Stomach (tissue), 8 donors: ENCODE measurements at regions not wholly inside any gene's neighbourhood (a gene's known extent, or its start where the extent isn't known, plus 50 kb on each side); places are given as distances from the start of the nearest gene placed in this dataset.

Experiments used
- DNase-seq, 2 donors: peaks; one replicate each; pipeline versions ENCODE4 v3.0.0 to v3.0.0-alpha.2; 2013 to 2019
- H3K27ac ChIP-seq, 5 donors: fragments of 200-600 bp in 4 of 5; sonication (generic) in 4 of 5; one replicate each; pipeline ENCODE4 v1.5.1; 2013 to 2019; ENCODE audit warnings: mild to moderate bottlenecking in 1 of 5, moderate library complexity in 1 of 5
- H3K27me3 ChIP-seq, 3 donors: fragments of 200-600 bp; sonication (generic); one replicate each; pipeline ENCODE4 v1.5.1; 2017 to 2019; ENCODE audit warnings: mixed run types in 1 of 3
- H3K36me3 ChIP-seq, 4 donors: fragments of 200-600 bp; sonication (generic); 1 replicate in 3 of 4; 2 replicates in 1 of 4; pipeline ENCODE4 v1.5.1; 2016 to 2019
- H3K4me1 ChIP-seq, 4 donors: fragments of 200-600 bp; sonication (generic); one replicate each; pipeline ENCODE4 v1.5.1; 2016 to 2019
- H3K4me3 ChIP-seq, 4 donors: fragments of 200-600 bp; sonication (generic) in 3 of 4; one replicate each; pipeline ENCODE4 v1.5.1; 2016 to 2019; ENCODE audit warnings: mild to moderate bottlenecking in 1 of 4
- H3K9me3 ChIP-seq, 4 donors: fragments of 200-600 bp; sonication (generic); one replicate each; pipeline ENCODE4 v1.5.1; 2016 to 2019
- CTCF ChIP-seq, 7 experiments: fragments of 450-650 bp in 4 of 7; fragments of 200-600 bp in 3 of 7; sonication (generic) in 3 of 7; IDR thresholded peaks; one replicate each; pipeline ENCODE4 v1.5.1; 2016 to 2019; ENCODE audit warnings: antibody characterized with exemption in 7 of 7, control low read depth in 2 of 7, mild to moderate bottlenecking in 1 of 7
- EP300 ChIP-seq: sonication (generic); formaldehyde crosslinking; IDR thresholded peaks from one replicate; pipeline ENCODE4 v1.6.1; 2017; ENCODE audit warnings: antibody characterized with exemption
- POLR2A ChIP-seq, 4 donors: fragments of 450-650 bp; IDR thresholded peaks; one replicate each; pipeline ENCODE4 v1.6.1; 2016; ENCODE audit warnings: antibody characterized with exemption in 4 of 4, control low read depth in 2 of 4, mild to moderate bottlenecking in 1 of 4, moderate library complexity in 1 of 4
- POLR2AphosphoS5 ChIP-seq, 3 donors: sonication (generic); formaldehyde crosslinking; IDR thresholded peaks; one replicate each; pipeline ENCODE4 v1.6.1; 2016; ENCODE audit warnings: antibody characterized with exemption in 3 of 3
- WGBS, 5 donors: extraction: QIAGEN DNeasy Blood & Tissue Kit in 3 of 5; methylation state at CpG; one replicate each; pipeline versions ENCODE4 v1.1.5 to v1.1.7; 2013 to 2018; 5-methylcytosine and 5-hydroxymethylcytosine counted together
- intact Hi-C: fragments of 100-400 bp; cut with DNase I; formaldehyde crosslinking; loops from one replicate; pipeline ENCODE4 v1.15.1; 2023; ENCODE audit warnings: low total_unique reads
- donor health status: healthy with polysubstance abuse.
- donor health status: Bipolar disorder and iron deficiency.
- donor health status: healthy.

- Histone ChIP-seq H3K4me1 (peaks cover 0 to 9% (median 4%) of the 10 kb centered on the region in 4 donors), H3K4me3 (no peak overlapping the region), H3K9me3 (no peaks in the 10 kb centered on the region), H3K27me3 (no peaks in the 10 kb centered on the region), H3K27ac (no peak overlapping the region), H3K36me3 (no peaks in the 10 kb centered on the region)
- TF ChIP-seq CTCF (IDR thresholded peaks at IDR 0.05) (peak in 2 of 7 experiments; percentile 26 to 47), EP300 (no peak)
- intact Hi-C loops: no loop called here
- 54 to 77% (median 70%) methylated on average over 12 of the region's 12 CpGs for WGBS, 5 donors
- DNase-seq: peak; percentile 42 to 61
Measured at GRCh38 chr9:89919171-89919681, 314.4 kb downstream of the GADD45G start.

GRCh38 chr9:89920131-89920530, 315.3 kb downstream of the GADD45G start:
- intact Hi-C loops: loop anchor here (10.0 kb wide), 1 partner anchor 175 kb away; no protein-coding TSS in a partner anchor
- WGBS, 5 donors: 89 to 95% (median 89%) methylated on average over 5 of the region's 5 CpGs
- no peak overlapping the region for H3K27ac ChIP-seq
- no peak overlapping the region for H3K4me3 ChIP-seq
- TF ChIP-seq CTCF (IDR thresholded peaks at IDR 0.05) (no peak), POLR2A (IDR thresholded peaks at IDR 0.05) (no peak)
- H3K27me3 ChIP-seq: no peaks in the 10 kb centered on the region
- no peak for DNase-seq
- peaks cover 0 to 18% (median 9%) of the 10 kb centered on the region in 4 donors for H3K4me1 ChIP-seq
- no peaks in the 10 kb centered on the region for H3K9me3 ChIP-seq
- H3K36me3 ChIP-seq: no peaks in the 10 kb centered on the region

GRCh38 chr9:89920951-89921350, 316.1 kb downstream of the GADD45G start:
- no peak for TF ChIP-seq POLR2A (IDR thresholded peaks at IDR 0.05)
- no peak for TF ChIP-seq CTCF (IDR thresholded peaks at IDR 0.05)
- TF ChIP-seq POLR2AphosphoS5 (IDR thresholded peaks at IDR 0.05): no peak
- TF ChIP-seq EP300: no peak
- Histone ChIP-seq H3K4me1 (peaks cover 6 to 22% (median 9%) of the 10 kb centered on the region in 4 donors), H3K4me3 (no peak overlapping the region), H3K9me3 (no peaks in the 10 kb centered on the region), H3K36me3 (no peaks in the 10 kb centered on the region), H3K27me3 (no peaks in the 10 kb centered on the region), H3K27ac (no peak overlapping the region)
- DNase-seq: no peak
- 82 to 91% (median 89%) methylated on average over 8 of the region's 8 CpGs for WGBS, 5 donors
- intact Hi-C loops: loop anchor here (10.0 kb wide), 1 partner anchor 174 kb away; no protein-coding TSS in a partner anchor

GRCh38 chr9:89922099-89922498, 317.3 kb downstream of the GADD45G start:
- WGBS, 5 donors: 64 to 80% (median 76%) methylated on average over 7 of the region's 7 CpGs
- Histone ChIP-seq H3K36me3 (no peaks in the 10 kb centered on the region), H3K9me3 (no peaks in the 10 kb centered on the region), H3K4me1 (peaks cover 15 to 34% (median 17%) of the 10 kb centered on the region in 4 donors), H3K27ac (no peak overlapping the region), H3K27me3 (no peaks in the 10 kb centered on the region), H3K4me3 (no peak overlapping the region)
- TF ChIP-seq POLR2A (IDR thresholded peaks at IDR 0.05): no peak
- TF ChIP-seq POLR2AphosphoS5 (IDR thresholded peaks at IDR 0.05): no peak
- TF ChIP-seq EP300: no peak
- TF ChIP-seq CTCF (IDR thresholded peaks at IDR 0.05): no peak
- intact Hi-C loops: loop anchor here (10.0 kb wide), 1 partner anchor 173 kb away; no protein-coding TSS in a partner anchor
- no peak for DNase-seq
